Natural killer cell (primary cell): ENCODE measurements at regions not wholly inside any gene's neighbourhood (a gene's known extent, or its start where the extent isn't known, plus 50 kb on each side); places are given as distances from the start of the nearest gene placed in this dataset.

Experiments
- ATAC-seq, 3 donors: fragments of 150-1000 bp in 2 of 3; fragments of 200-7000 bp in 1 of 3; cut with Tn5 transposase; 1 replicate in 1 of 3; 2 replicates in 2 of 3; pipeline ENCODE4 v1.10.0; 2021; ENCODE audit warnings: mild to moderate bottlenecking in 2 of 3, moderate library complexity in 2 of 3
- DNase-seq, 2 donors: peaks; one replicate each; pipeline versions ENCODE4 v3.0.0 to v3.0.0-alpha.2; 2013 to 2021; ENCODE audit warnings: mixed read lengths in 1 of 2
- H3K27ac ChIP-seq: one replicate; pipeline ENCODE4 v1.5.1; 2013; ENCODE audit warnings: mild to moderate bottlenecking, low read length
- H3K27me3 ChIP-seq: one replicate; pipeline ENCODE4 v1.6.1; 2013; ENCODE audit warnings: low read length; ENCODE audit not compliant: control insufficient read depth, insufficient read depth
- H3K36me3 ChIP-seq: one replicate; pipeline ENCODE4 v1.6.1; 2013; ENCODE audit warnings: low read length; ENCODE audit not compliant: control insufficient read depth, insufficient read depth
- H3K4me1 ChIP-seq: one replicate; pipeline ENCODE4 v1.6.1; 2013; ENCODE audit warnings: low read length; ENCODE audit not compliant: control insufficient read depth, insufficient read depth
- H3K4me3 ChIP-seq: one replicate; pipeline ENCODE4 v1.5.1; 2013; ENCODE audit warnings: low read length
- H3K9me3 ChIP-seq: one replicate; pipeline ENCODE4 v1.6.1; 2013; ENCODE audit warnings: low read length; ENCODE audit not compliant: control insufficient read depth, insufficient read depth
- H3K27ac Mint-ChIP-seq, 2 donors: one replicate each; pipeline ENCODE4 v1.8.0; 2022; ENCODE audit warnings: mild to moderate bottlenecking in 2 of 2, mixed read lengths in 2 of 2, moderate library complexity in 1 of 2
- H3K27me3 Mint-ChIP-seq, 2 donors: one replicate each; pipeline ENCODE4 v1.8.0; 2022; ENCODE audit warnings: low read depth in 2 of 2, mixed read lengths in 2 of 2
- H3K36me3 Mint-ChIP-seq: one replicate; pipeline ENCODE4 v1.8.0; 2022; ENCODE audit warnings: mixed read lengths
- H3K4me1 Mint-ChIP-seq, 2 donors: one replicate each; pipeline ENCODE4 v1.8.0; 2022; ENCODE audit warnings: mixed read lengths in 2 of 2
- H3K4me3 Mint-ChIP-seq: one replicate; pipeline ENCODE4 v1.8.0; 2022; ENCODE audit warnings: mild to moderate bottlenecking, moderate library complexity, mixed read lengths
- H3K9me3 Mint-ChIP-seq, 2 donors: one replicate each; pipeline ENCODE4 v1.8.0; 2022; ENCODE audit warnings: mixed read lengths in 2 of 2
- CTCF ChIP-seq: fragments of 200-600 bp; IDR thresholded peaks from one replicate; pipeline ENCODE4 v1.8.0; 2022; ENCODE audit warnings: antibody characterized with exemption
- WGBS: methylation state at CpG from one replicate; pipeline ENCODE4 v1.1.7; 2013; ENCODE audit warnings: missing lambda C conversion rate; ENCODE audit not compliant: insufficient coverage; 5-methylcytosine and 5-hydroxymethylcytosine counted together
- intact Hi-C: fragments of 100-400 bp; cut with micrococcal nuclease; formaldehyde crosslinking; loops from one replicate; pipeline ENCODE4 v1.14.2; 2022

- Histone ChIP-seq H3K4me1 (no peaks in the 10 kb centered on the region), H3K36me3 (no peaks in the 10 kb centered on the region), H3K27ac (no peak overlapping the region), H3K27me3 (no peaks in the 10 kb centered on the region), H3K9me3 (no peaks in the 10 kb centered on the region), H3K4me3 (no peak overlapping the region)
- no peak for TF ChIP-seq CTCF
- intact Hi-C loops, result no loop called here
- H3K4me3 Mint-ChIP-seq, result no peak overlapping the region
- no peak for DNase-seq
- 55% methylated on average over 2 of the region's 2 CpGs for WGBS
- peaks cover 24 to 25% of the 10 kb centered on the region in 2 donors for H3K27me3 Mint-ChIP-seq
- H3K4me1 Mint-ChIP-seq, result no peaks in the 10 kb centered on the region
- no peak overlapping the region for H3K27ac Mint-ChIP-seq
- no peaks in the 10 kb centered on the region for H3K9me3 Mint-ChIP-seq
- ATAC-seq, result peak in 1 of 3 donors; percentile 51
- no peaks in the 10 kb centered on the region for H3K36me3 Mint-ChIP-seq
These were observed 153.9 kb downstream of the INSIG2 start for GRCh38 chr2:118242216-118242615.

GRCh38 chr2:118241128-118241527 lies 152.9 kb downstream of the INSIG2 start:
- intact Hi-C loops, result no loop called here
- Mint-ChIP-seq H3K36me3 (no peaks in the 10 kb centered on the region), H3K9me3 (no peaks in the 10 kb centered on the region), H3K27ac (no peak overlapping the region), H3K4me1 (no peaks in the 10 kb centered on the region), H3K27me3 (peaks cover 26 to 28% of the 10 kb centered on the region in 2 donors), H3K4me3 (no peak overlapping the region)
- no peak for DNase-seq
- no peaks in the 10 kb centered on the region for H3K9me3 ChIP-seq
- no peaks in the 10 kb centered on the region for H3K4me1 ChIP-seq
- no peak for TF ChIP-seq CTCF
- no peaks in the 10 kb centered on the region for H3K36me3 ChIP-seq
- H3K27ac ChIP-seq, result no peak overlapping the region
- no peak for ATAC-seq
- 77% methylated on average over 8 of the region's 8 CpGs for WGBS
- H3K27me3 ChIP-seq, result no peaks in the 10 kb centered on the region
- H3K4me3 ChIP-seq, result no peak overlapping the region

- Mint-ChIP-seq H3K4me3 (no peak overlapping the region), H3K9me3 (no peaks in the 10 kb centered on the region), H3K27me3 (peaks cover 23 to 36% of the 10 kb centered on the region in 2 donors), H3K27ac (no peak overlapping the region), H3K36me3 (no peaks in the 10 kb centered on the region), H3K4me1 (no peaks in the 10 kb centered on the region)
- no peaks in the 10 kb centered on the region for H3K4me1 ChIP-seq
- 90% methylated on average over 2 of the region's 2 CpGs for WGBS
- H3K9me3 ChIP-seq, result no peaks in the 10 kb centered on the region
- ATAC-seq (no peak), DNase-seq (no peak)
- no peak overlapping the region for H3K27ac ChIP-seq
- H3K4me3 ChIP-seq, result no peak overlapping the region
- no peaks in the 10 kb centered on the region for H3K36me3 ChIP-seq
- no peaks in the 10 kb centered on the region for H3K27me3 ChIP-seq
- no peak for TF ChIP-seq CTCF
- intact Hi-C loops, result no loop called here
These were observed 152.0 kb downstream of the INSIG2 start for GRCh38 chr2:118240276-118240675.

- Histone ChIP-seq H3K27ac (no peak overlapping the region), H3K4me1 (no peaks in the 10 kb centered on the region), H3K9me3 (no peaks in the 10 kb centered on the region), H3K27me3 (no peaks in the 10 kb centered on the region), H3K4me3 (no peak overlapping the region), H3K36me3 (no peaks in the 10 kb centered on the region)
- no peak for TF ChIP-seq CTCF
- Mint-ChIP-seq H3K27me3 (peaks cover 22 to 44% of the 10 kb centered on the region in 2 donors), H3K4me3 (no peak overlapping the region), H3K9me3 (no peaks in the 10 kb centered on the region), H3K36me3 (no peaks in the 10 kb centered on the region), H3K4me1 (no peaks in the 10 kb centered on the region), H3K27ac (no peak overlapping the region)
- ATAC-seq (no peak), DNase-seq (no peak)
- intact Hi-C loops, result no loop called here
- 89% methylated on average over 5 of the region's 5 CpGs for WGBS
These were observed 151.0 kb downstream of the INSIG2 start for GRCh38 chr2:118239284-118239683.
